ENCODE measurements at regions not wholly inside any gene's neighbourhood (a gene's known extent, or its start where the extent isn't known, plus 50 kb on each side); places are given as distances from the start of the nearest gene placed in this dataset.

GRCh38 chr10:117751259-117751658 is 208.7 kb downstream of the EMX2 start:
- no peaks in the 10 kb centered on the region for H3K9me3 Mint-ChIP-seq (ENCODE audit: unreplicated experiment)
- no peak for TF ChIP-seq CTCF (IDR thresholded peaks at IDR 0.05)
- no peaks in the 10 kb centered on the region for H3K36me3 Mint-ChIP-seq (ENCODE audit: unreplicated experiment)
- H3K27ac Mint-ChIP-seq (ENCODE audit: unreplicated experiment) = no peak overlapping the region
- no peak overlapping the region for H3K4me3 Mint-ChIP-seq (ENCODE audit: unreplicated experiment)
- peaks cover 8% of the 10 kb centered on the region for H3K27me3 Mint-ChIP-seq (ENCODE audit: unreplicated experiment)
- no peaks in the 10 kb centered on the region for H3K4me1 Mint-ChIP-seq (ENCODE audit: unreplicated experiment)
- no peak for DNase-seq (ENCODE audit: extremely low spot score, unreplicated experiment)

GRCh38 chr10:117752103-117752502 is 209.6 kb downstream of the EMX2 start:
- Mint-ChIP-seq H3K9me3 (ENCODE audit: unreplicated experiment) (no peaks in the 10 kb centered on the region), H3K27ac (ENCODE audit: unreplicated experiment) (no peak overlapping the region), H3K27me3 (ENCODE audit: unreplicated experiment) (peaks cover 9% of the 10 kb centered on the region), H3K4me3 (ENCODE audit: unreplicated experiment) (no peak overlapping the region), H3K36me3 (ENCODE audit: unreplicated experiment) (no peaks in the 10 kb centered on the region), H3K4me1 (ENCODE audit: unreplicated experiment) (peaks cover 1% of the 10 kb centered on the region)
- peak; percentile 66 for DNase-seq (ENCODE audit: extremely low spot score, unreplicated experiment)
- no peak for TF ChIP-seq CTCF (IDR thresholded peaks at IDR 0.05)

DNA sequence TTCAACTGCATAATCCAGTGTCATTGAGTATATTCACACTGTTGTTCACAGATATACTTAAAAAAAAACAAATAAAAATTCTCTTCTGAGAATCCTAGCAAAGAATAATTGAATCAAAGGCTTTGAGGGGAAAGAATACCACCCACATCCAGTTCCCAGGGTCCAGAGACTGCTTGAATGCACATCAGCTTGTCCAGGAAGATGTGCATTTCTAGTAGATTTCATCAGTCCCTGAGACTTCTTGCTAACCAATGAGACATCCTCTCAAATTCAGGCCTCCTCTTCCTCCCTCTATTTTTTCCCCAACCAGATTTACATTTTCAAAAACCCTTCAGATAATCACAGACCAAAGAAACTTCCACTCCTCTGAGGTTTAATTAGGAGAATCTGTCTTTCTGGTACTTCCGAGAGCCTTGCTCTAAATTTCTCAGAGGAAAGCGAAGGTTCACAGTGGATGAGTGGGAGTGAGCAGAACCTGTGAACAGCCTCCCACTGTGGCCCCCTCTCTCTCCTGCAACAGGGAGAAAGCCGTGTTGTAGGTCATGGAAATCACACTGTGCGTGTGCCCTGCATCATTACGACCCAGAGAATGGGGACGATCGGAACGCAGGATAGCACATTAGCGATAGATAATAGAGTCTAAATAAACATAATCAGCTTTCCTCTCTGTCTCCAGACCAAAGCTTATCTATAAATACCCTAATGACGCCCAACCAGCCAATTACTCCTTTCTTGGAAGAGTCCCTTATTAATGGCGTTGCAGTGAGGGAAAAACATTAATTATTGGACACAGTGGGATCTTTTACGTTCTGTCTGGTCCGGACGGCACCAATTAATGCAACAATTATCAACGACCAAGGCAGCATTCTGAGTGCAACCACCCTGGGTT is 212.5 kb downstream of the EMX2 start:
- Mint-ChIP-seq H3K27ac (ENCODE audit: unreplicated experiment) (no peak overlapping the region), H3K4me3 (ENCODE audit: unreplicated experiment) (no peak overlapping the region), H3K36me3 (ENCODE audit: unreplicated experiment) (no peaks in the 10 kb centered on the region), H3K27me3 (ENCODE audit: unreplicated experiment) (peaks cover 10% of the 10 kb centered on the region), H3K4me1 (ENCODE audit: unreplicated experiment) (peaks cover 3% of the 10 kb centered on the region), H3K9me3 (ENCODE audit: unreplicated experiment) (no peaks in the 10 kb centered on the region)
- peak; percentile 17 for DNase-seq (ENCODE audit: extremely low spot score, unreplicated experiment)
- no peak for TF ChIP-seq CTCF (IDR thresholded peaks at IDR 0.05)

GRCh38 chr10:117755659-117756014 is 213.1 kb downstream of the EMX2 start:
- peaks cover 3% of the 10 kb centered on the region for H3K4me1 Mint-ChIP-seq (ENCODE audit: unreplicated experiment)
- DNase-seq (ENCODE audit: extremely low spot score, unreplicated experiment) = peak; percentile 36
- no peak overlapping the region for H3K4me3 Mint-ChIP-seq (ENCODE audit: unreplicated experiment)
- H3K27me3 Mint-ChIP-seq (ENCODE audit: unreplicated experiment) = peaks cover 10% of the 10 kb centered on the region
- no peak for TF ChIP-seq CTCF (IDR thresholded peaks at IDR 0.05)
- no peaks in the 10 kb centered on the region for H3K9me3 Mint-ChIP-seq (ENCODE audit: unreplicated experiment)
- no peaks in the 10 kb centered on the region for H3K36me3 Mint-ChIP-seq (ENCODE audit: unreplicated experiment)
- no peak overlapping the region for H3K27ac Mint-ChIP-seq (ENCODE audit: unreplicated experiment)

- Mint-ChIP-seq H3K27me3 (ENCODE audit: unreplicated experiment) (peaks cover 13% of the 10 kb centered on the region), H3K9me3 (ENCODE audit: unreplicated experiment) (no peaks in the 10 kb centered on the region), H3K4me3 (ENCODE audit: unreplicated experiment) (no peak overlapping the region), H3K36me3 (ENCODE audit: unreplicated experiment) (no peaks in the 10 kb centered on the region), H3K27ac (ENCODE audit: unreplicated experiment) (no peak overlapping the region), H3K4me1 (ENCODE audit: unreplicated experiment) (peaks cover 3% of the 10 kb centered on the region)
- peak; percentile 44 for DNase-seq (ENCODE audit: extremely low spot score, unreplicated experiment)
- TF ChIP-seq CTCF (IDR thresholded peaks at IDR 0.05) = no peak
These were observed 214.7 kb downstream of the EMX2 start for GRCh38 chr10:117757086-117757720.
